Stimulated activated CD4-positive, alpha-beta T cell treated with anti-CD3 and anti-CD28 coated beads, Interleukin-15, amount 100 ng/mL, for 48 hours (primary cell): ENCODE measurements at regions not wholly inside any gene's neighbourhood (a gene's known extent, or its start where the extent isn't known, plus 50 kb on each side); places are given as distances from the start of the nearest gene placed in this dataset.

Source experiments
- DNase-seq, 2 donors: peaks; one replicate each; pipeline ENCODE4 v3.0.0-alpha.2; 2020; ENCODE audit warnings: low read depth in 2 of 2

- no peak for DNase-seq
These were observed 72.6 kb downstream of the TENT5C start for GRCh38 chr1:117678246-117678977.

- DNase-seq: no peak
These were observed 73.5 kb downstream of the TENT5C start for GRCh38 chr1:117679299-117679698.

GRCh38 chr1:117679868-117680267, 74.0 kb downstream of the TENT5C start:
- DNase-seq: no peak

- DNase-seq: no peak
These were observed 74.6 kb downstream of the TENT5C start for GRCh38 chr1:117680316-117681002.

DNA sequence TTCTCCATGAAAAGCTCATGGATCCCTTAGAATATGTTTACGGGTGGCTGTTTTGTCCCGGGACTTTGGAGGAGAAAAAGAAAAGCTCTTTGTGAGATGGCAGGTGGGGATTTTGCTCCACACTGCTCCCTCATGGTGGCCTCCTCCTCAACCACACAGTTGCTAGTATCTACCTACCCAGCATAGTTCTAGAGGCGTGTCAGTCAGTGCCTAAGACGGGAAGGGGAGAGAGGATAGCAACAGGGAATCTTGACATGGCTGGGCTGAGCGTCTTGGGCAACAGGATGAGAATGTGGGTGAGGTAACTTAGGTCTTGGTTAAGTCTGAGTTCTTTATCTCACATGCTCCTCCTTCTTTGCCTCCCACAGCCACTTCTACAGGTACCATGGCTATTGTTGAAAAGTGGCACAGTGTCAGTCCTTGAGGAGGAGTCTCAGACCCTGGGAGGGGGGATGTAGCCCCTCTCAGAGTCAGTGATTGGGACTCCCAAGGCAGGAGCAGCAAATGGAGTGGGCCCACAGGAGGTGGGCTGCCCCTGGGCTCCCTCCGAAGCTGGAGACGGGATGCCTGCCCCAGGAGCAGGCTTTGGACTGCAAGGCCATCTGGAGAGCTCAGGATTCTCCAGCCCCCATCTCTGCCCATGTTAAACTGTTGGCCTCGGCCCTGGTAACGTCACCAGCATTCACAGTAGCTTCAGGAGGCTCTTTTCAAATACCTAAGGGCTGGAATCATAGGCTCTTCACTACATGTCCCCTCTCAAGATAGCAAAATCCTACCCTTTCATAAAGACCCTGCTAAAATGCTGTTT, 75.4 kb downstream of the TENT5C start:
- no peak for DNase-seq

- no peak for DNase-seq
These were observed 76.0 kb downstream of the TENT5C start for GRCh38 chr1:117681901-117682250.

- no peak for DNase-seq
These were observed 76.5 kb downstream of the TENT5C start for GRCh38 chr1:117682372-117682771.

DNA sequence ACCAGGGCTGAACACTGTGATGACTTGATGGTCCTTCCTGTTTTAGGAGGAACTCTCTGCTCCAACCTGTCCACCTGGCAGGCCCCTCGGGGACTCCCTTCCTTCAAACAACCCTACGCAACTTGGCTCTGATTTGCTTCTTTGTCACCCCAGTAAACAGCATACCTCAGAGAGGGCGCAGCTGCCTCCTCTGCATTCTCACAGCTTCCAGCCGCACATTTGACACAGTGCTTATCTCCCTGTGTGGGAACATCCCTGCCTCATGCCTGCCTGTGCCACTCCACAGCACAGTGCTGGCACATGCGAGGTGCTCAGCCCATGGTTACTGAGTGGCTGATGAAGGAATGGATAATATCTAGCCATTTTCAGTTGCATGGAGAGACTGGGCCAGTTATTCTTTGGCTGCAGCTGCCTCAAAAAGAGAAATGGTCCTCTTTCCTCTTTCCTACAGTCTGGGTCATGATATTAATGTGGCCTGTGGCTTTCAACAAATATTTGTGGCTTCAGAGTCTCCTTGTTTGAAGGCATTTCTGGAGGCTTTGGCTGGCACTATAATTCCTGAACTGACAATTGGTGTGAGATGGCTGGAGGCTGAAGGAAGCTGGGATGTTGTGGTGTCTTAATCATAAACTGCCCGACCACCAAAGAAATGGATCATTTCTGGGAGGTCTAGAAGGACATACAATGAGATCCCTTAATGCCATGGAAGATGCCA, 77.9 kb downstream of the TENT5C start:
- DNase-seq: no peak

DNA sequence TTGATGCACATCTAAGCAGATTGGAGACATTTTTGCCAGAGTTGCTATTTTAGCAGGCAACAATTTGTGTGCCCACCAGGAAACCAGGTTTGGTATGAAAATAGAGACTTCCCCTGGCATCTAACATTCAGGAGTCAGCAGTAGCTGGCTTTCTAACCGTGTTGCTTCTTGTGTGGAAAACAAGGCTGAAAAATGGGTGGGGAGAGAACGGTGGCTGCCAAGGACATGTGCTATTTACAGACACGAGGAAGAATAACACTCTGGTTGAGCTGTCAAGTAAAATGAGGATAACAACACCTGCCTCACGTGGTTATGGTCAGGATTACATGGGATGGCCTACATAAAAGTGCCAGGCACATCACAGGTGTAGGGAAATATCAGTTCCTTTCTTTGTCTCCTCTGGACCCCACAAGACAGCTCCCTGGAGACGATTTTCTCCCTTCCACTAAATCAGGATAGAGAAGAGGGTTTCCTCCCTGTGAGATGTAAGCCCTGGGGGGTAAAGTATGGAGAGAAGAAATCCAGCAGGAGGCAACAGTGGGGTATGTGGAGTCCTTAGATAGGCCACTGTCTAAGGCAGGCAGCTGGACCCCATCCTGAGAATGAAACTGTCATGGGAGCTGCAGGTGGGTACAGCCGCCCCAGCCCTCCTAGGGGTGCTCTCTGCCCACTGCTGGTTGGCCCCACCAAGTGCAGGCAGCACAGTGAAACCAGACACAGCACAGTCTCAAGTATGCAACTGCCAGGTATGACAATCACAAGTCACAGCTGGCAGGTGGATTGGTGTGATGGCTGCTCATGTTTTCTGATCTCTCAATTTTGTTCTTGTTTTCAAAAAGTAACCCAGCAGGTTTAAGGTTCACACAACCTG, 80.3 kb downstream of the TENT5C start:
- no peak for DNase-seq

DNA sequence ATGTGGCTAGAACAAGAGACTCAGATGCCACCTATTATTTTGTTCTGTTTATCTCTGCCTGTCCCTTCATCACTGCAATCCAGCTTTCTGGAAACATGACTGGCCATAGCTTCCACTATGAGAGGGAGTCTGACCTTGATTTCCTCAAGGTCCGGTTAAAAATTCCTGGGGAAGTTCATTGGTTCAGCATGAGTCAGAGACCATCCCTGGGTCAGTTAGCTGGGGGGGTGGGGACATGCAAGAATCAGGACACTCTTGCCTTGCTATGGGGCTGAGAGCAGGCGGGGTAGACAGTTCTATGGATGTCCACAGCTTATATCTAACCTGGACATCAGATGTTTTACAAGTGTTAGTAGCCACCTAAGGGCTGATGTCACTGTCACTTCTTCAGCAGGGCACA, 81.1 kb downstream of the TENT5C start:
- DNase-seq: no peak

DNA sequence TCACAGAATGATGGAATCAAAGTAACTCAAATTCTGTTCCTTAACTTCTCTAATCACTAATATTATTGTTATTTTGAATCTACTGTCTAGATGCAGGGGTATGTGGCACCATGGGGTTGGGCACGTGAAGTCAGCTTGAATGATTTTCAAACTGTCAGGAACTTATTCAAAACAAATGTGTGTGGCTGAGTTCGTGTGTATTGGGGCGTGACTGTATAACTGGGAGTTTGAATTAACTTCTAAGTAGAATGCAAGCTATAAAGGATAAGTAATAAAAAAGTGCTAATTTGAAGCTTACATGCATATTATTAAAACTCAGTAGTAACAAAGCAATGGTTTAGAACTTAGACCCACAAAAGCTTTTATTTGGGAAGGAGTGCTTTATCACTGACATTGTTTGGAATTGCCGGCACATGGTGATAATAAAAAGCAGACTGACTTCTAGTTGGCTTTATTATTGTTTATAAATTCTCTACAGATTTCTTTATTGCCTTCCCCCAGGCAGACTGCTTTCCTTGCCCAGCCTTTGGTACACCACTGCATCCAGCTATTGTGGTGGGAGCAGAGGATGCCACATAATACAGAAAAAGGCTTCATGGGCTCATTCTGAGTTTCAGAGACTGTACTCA, 84.3 kb downstream of the TENT5C start:
- no peak for DNase-seq

GRCh38 chr1:117691942-117692341, 86.1 kb downstream of the TENT5C start:
- no peak for DNase-seq

GRCh38 chr1:117694543-117694942, 88.7 kb downstream of the TENT5C start:
- DNase-seq: no peak

DNA sequence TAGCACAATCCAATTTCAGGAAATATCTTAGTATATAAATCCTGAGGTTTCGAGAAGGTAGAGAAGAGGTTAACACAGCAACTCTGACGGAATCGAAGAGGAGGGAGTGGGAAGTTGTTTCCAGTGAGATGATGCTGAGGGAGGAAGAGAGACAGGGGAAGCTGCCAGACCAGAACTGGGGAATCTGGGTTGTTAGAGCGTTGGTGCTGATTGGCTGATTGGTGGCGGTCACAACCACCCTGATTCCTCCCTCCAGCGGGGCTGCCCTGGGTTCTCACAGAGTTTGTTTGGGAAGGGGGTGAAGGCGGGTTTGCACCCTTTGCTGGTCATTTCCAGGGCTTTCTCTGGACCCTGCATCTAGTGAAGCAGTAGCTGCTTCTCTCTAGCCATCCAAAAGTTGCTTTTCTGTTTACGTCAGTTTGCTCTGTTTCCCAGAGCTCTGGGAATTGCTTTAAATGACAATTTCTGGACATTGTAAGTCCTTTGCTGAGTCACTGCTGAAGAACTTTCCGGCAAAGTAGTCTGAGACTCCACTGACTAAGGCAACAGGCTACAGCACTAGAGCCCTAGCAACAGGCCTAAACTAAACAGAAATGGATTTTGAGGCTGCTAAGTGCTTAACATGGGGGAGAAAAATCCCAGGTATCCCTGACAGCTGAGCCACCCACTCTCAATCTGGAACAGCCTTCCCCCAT, 90.1 kb downstream of the TENT5C start:
- DNase-seq: no peak

DNA sequence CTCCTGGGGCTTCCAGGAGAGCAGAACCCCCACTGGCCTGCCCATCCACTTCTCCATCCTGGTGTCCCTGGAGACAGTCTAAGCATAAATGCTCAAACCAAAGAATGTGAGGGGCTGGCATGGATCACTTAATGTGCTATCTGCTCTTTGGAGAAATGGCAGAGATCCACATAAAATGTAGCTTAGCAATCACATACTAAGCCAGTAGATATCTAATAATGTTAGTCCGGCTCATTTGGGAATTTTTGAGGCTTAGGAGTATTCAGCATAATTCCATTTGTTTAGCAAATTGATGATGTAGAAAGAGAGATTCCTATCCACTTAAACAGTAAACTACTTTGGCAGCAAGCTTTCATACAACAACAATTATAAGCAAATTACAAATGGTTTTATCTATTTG, 90.7 kb downstream of the TENT5C start:
- no peak for DNase-seq

GRCh38 chr1:117697220-117697781, 91.5 kb downstream of the TENT5C start:
- no peak for DNase-seq

- no peak for DNase-seq
These were observed 92.7 kb downstream of the TENT5C start for GRCh38 chr1:117698398-117699160.

- DNase-seq: no peak
These were observed 94.1 kb downstream of the TENT5C start for GRCh38 chr1:117699953-117700352.

DNA sequence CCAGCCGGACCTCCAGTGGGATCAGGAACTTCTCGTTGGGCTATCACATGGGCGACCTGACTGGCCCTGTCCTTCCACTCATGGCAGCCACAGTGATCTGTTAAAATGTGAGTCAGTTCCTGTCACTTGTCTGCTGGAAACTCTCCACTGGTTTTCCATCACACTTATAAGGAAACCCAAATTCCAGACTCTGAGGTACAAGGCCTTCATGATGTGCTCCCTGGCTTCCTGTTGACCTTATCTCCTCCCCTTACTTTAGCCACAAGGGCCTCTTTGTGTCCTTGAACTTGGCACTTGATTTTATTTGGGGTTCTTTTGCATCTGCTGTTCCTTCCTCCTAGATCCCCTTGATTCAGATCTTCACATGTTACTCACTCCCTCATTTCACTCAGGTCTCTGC, 96.8 kb downstream of the TENT5C start:
- DNase-seq: no peak
